Fibroblast of skin of abdomen (primary cell): ENCODE measurements at regions not wholly inside any gene's neighbourhood (a gene's known extent, or its start where the extent isn't known, plus 50 kb on each side); places are given as distances from the start of the nearest gene placed in this dataset.

Source experiments
- DNase-seq: peaks from one replicate; pipeline ENCODE4 v3.0.0-alpha.2; 2013

- DNase-seq, result no peak
Observed at GRCh38 chr13:56773148-56773547, 367.6 kb upstream of the PRR20A start.

- DNase-seq, result no peak
Observed at GRCh38 chr13:56789527-56789926, 351.2 kb upstream of the PRR20A start.

DNA sequence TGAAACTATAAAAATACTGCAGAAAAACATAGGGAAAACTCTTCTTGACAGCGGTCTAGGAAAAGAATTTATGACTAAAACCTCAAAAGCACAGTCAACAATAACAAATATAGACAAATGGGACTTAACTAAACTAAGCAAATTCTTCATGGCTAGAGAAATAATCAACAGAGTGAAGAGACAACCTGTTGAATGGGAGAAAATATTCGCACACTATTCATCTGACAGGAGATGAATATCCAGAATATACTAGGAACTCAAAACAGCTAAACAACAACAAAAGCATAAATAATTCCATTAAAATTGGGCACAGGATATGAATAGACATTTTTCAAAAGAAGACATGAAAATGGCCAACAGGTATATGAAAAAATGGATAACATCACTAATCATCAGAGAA is 303.6 kb upstream of the PRR20A start:
- no peak for DNase-seq

DNA sequence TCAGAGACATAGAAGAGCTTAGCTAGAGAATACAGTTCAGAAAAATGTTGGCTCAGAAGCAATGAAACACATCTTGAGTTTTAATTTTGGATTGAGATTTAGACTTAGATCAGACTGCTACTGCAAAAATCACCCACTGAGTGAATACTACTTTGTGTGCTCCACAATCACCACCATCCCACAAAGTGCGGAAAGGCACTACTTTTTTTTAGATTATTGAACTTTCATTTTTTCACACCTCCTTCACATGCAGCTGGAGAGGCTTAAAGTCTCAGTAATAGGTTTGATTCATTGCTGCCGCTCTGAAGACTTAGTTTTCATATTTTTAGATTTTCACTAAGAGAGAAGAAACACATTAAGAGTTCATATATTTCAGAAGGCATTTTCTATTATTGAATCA is 289.9 kb upstream of the PRR20A start:
- DNase-seq, result no peak

- DNase-seq, result no peak
Observed at GRCh38 chr13:56861476-56861875, 279.2 kb upstream of the PRR20A start.

DNA sequence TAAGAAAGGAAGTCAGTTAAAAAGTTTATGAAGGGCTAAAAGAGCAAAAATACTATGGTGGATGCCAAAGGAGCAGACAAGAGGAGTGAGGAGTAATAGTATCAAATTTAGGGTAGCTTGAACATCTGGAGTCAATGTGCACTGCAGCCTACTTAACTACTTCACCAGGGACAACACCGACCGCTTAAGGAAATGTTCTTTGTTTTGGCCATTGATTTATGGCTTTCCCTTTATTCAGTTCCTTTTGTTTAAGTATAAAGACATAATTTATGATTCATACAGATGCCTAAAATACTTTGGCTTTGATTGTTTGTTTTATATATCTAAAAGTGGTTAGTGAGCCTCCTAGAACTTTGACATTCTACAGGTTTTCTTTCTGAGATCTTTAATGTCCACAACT is 276.3 kb upstream of the PRR20A start:
- no peak for DNase-seq

DNA sequence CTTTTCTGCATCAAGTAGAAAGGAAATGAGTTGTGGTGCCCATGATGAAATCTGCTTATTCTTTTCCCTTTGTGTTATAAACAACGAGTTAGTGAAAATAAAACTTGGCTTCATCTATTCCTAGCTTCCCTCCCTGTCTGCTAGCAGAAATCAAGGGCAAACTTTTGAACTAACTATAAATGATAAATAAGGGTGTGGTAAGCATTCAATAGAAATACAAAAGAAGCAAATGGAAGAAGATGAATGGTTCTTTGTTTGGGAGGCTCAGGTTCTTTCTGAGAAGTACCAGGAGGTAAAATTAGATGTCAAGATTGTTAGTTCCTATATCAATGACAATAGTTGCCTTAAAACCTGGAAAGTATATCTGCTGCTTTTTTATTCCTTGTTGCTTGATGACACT is 275.3 kb upstream of the PRR20A start:
- DNase-seq, result no peak

GRCh38 chr13:56869671-56870070 is 271.0 kb upstream of the PRR20A start:
- no peak for DNase-seq

GRCh38 chr13:56886398-56886797 is 254.3 kb upstream of the PRR20A start:
- DNase-seq, result no peak

DNA sequence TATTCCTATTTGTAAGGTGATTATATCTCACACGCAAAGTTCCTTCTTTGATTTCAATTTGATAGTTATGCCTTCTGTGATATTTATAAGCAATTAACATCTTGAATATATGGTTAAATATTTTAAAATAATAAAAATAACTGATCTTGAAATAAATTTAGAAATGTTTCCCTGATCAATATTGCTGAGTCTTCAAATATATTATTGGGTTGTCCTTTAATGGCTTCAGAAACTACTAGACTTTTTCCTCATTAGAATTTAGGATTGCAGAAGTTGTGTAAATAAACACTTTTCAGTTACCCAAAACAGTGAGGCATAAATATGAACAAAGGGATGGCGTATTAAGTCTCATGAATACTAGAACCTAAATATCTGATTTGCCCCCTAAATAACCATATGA is 252.3 kb upstream of the PRR20A start:
- DNase-seq, result no peak

DNA sequence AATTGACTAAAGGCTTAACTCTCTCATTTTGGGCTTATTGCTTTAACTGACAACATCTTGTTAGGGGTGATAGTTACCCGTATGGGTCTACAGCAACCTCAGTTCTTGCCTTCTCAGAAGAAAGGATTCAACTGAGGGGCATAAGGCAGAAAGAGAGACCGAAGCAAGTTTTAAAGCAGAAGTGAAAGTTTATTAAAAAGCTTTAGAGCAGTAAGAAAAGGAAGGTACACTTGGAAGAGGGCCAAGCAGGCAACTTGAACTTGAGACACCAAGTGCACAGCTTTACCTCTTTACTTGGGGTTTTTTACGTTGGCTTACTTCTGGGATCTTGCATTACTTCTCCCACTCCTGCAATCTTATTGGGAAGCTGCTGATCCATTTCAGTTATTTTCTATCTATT is 246.9 kb upstream of the PRR20A start:
- DNase-seq, result no peak

GRCh38 chr13:56900549-56901279 is 240.0 kb upstream of the PRR20A start:
- no peak for DNase-seq

GRCh38 chr13:56902276-56902675 is 238.4 kb upstream of the PRR20A start:
- no peak for DNase-seq

GRCh38 chr13:56903710-56904282 is 236.9 kb upstream of the PRR20A start:
- DNase-seq, result no peak

GRCh38 chr13:56906909-56907308 is 233.8 kb upstream of the PRR20A start:
- no peak for DNase-seq

GRCh38 chr13:56907766-56908165 is 233.0 kb upstream of the PRR20A start:
- DNase-seq, result no peak

DNA sequence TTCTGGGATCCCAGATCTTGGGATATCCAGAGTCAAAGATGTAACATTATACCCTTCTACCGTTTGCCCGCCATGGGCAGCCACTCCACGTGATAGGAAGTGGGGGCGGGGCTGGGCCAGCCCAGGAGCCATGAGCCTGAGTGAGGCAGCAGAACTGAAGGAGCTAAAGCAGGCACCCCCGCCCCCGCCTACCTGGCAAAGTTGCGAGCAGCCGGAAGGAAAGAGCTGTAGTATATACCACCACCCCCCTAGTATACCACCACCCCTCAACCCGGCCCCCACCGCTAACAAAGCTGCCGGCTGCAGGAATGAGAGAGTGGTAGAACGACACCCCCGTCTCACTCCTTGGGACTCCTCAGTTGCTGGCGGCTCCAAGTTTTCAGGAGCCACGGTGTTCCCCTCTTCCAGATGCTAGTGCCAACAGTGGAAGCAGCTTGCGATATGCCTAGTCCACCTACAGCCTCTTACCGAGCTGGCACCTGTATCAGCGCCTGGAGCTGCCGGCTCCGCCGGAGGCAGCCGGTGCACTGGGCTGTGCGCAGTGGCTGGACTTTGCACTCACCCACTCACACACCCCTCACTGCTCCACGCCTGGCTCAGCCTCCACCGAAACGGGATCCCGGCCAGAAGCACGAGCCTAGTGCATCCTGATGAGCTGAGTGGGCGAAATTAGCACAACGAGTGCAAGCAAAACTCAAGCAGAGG is 230.7 kb upstream of the PRR20A start:
- no peak for DNase-seq

GRCh38 chr13:56917966-56918365 is 222.8 kb upstream of the PRR20A start:
- no peak for DNase-seq

- no peak for DNase-seq
Observed at GRCh38 chr13:56923626-56924140, 217.0 kb upstream of the PRR20A start.

GRCh38 chr13:56924401-56924800 is 216.3 kb upstream of the PRR20A start:
- DNase-seq, result no peak

DNA sequence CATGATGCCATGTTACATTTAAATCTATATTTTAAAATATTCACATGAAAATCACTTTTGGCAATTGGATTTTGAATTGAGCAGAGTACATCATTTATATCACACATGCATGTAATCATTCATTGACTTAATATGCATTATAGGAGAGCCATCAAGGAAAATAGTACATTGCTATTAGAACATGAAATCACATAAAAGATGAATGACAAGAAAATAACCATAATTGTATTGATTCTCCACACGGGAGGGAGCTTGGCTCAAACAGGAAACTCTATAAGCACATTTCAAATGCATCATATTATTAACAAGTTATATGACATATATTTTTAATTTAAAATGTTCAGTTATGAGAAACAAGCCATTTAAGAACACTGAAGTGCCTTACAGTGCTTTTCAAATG is 208.6 kb upstream of the PRR20A start:
- DNase-seq, result no peak

GRCh38 chr13:56953965-56954364 is 186.8 kb upstream of the PRR20A start:
- DNase-seq, result no peak

GRCh38 chr13:56975647-56976046 is 165.1 kb upstream of the PRR20A start:
- DNase-seq, result no peak

DNA sequence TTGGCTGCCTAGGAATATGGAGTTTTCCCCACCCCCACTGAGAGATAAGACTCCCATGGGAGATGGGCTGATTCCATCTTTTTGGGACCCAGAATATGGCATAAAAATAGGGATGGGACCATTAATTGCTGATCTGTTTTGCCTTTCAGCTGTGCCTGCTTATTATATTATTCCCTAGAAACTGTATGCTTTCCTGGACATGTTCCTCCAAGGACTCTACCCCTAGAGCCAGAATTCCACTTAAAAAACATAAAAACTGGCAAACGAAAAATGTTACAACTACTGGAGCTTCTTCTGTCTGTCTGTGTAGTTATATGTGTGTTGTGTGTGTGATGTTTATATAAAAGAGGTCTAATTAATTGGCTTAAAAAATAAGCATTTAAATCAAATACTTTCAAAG is 159.9 kb upstream of the PRR20A start:
- no peak for DNase-seq
